Adrenal gland (tissue), 9 donors: ENCODE measurements at regions not wholly inside any gene's neighbourhood (a gene's known extent, or its start where the extent isn't known, plus 50 kb on each side); places are given as distances from the start of the nearest gene placed in this dataset.

Experiments used
- DNase-seq, 7 donors: peaks; one replicate each; pipeline ENCODE4 v3.0.0-alpha.2; 2019 to 2020
- H3K27ac ChIP-seq, 5 donors: fragments of 200-600 bp; sonication (generic) in 4 of 5; 1 replicate in 3 of 5; 2 replicates in 2 of 5; pipeline versions ENCODE4 v1.5.1 to v1.8.0; 2016 to 2020; ENCODE audit warnings: mild to moderate bottlenecking in 1 of 5
- H3K27me3 ChIP-seq: fragments of 200-600 bp; 2 replicates; pipeline ENCODE4 v1.8.0; 2021
- H3K36me3 ChIP-seq, 2 donors: fragments of 200-600 bp; replicated peaks in 1 of 2; 1 replicate in 1 of 2; 2 replicates in 1 of 2; pipeline versions ENCODE4 v1.5.1 to v1.8.0; 2018 to 2022
- H3K4me1 ChIP-seq, 2 donors: fragments of 200-600 bp; replicated peaks in 1 of 2; 1 replicate in 1 of 2; 2 replicates in 1 of 2; pipeline versions ENCODE4 v1.5.1 to v1.8.0; 2018 to 2021
- H3K4me3 ChIP-seq, 4 donors: fragments of 200-600 bp; sonication (generic) in 3 of 4; one replicate each; pipeline ENCODE4 v1.5.1; 2016 to 2018
- H3K9me3 ChIP-seq, 3 donors: fragments of 200-600 bp; sonication (generic) in 1 of 3; replicated peaks in 1 of 3; 1 replicate in 2 of 3; 2 replicates in 1 of 3; pipeline versions ENCODE4 v1.5.1 to v1.8.0; 2016 to 2021
- CTCF ChIP-seq, 6 experiments: fragments of 450-650 bp in 4 of 6; fragments of 200-600 bp in 2 of 6; sonication (generic) in 1 of 6; IDR thresholded peaks; 1 replicate in 5 of 6; 2 replicates in 1 of 6; pipeline versions ENCODE4 v1.5.1 to v1.8.0; 2016 to 2021; ENCODE audit warnings: antibody characterized with exemption in 6 of 6, mild to moderate bottlenecking in 2 of 6, moderate library complexity in 1 of 6
- POLR2A ChIP-seq, 2 donors: fragments of 450-650 bp; IDR thresholded peaks; one replicate each; pipeline ENCODE4 v1.6.1; 2017; ENCODE audit warnings: antibody characterized with exemption in 2 of 2, mild to moderate bottlenecking in 2 of 2, moderate library complexity in 1 of 2
- WGBS, 4 donors: extraction: QIAGEN DNeasy Blood & Tissue Kit in 2 of 4; methylation state at CpG; one replicate each; pipeline versions ENCODE4 v1.1.5 to v1.1.7; 2013 to 2017; 5-methylcytosine and 5-hydroxymethylcytosine counted together
- intact Hi-C, 2 donors: fragments of 100-400 bp; cut with DNase I; formaldehyde crosslinking; loops; one replicate each; pipeline versions ENCODE4 v1.14.1 to v1.15.0; 2022 to 2023
- donor health status: healthy with polysubstance abuse.
- donor health status: Bipolar disorder and iron deficiency.
- donor health status: DM: yes; HTN: yes; CAD: no.
- donor health status: DM: no; HTN: no; CAD: no.
- donor health status: DM: no; HTN: no; CAD: no.

DNA sequence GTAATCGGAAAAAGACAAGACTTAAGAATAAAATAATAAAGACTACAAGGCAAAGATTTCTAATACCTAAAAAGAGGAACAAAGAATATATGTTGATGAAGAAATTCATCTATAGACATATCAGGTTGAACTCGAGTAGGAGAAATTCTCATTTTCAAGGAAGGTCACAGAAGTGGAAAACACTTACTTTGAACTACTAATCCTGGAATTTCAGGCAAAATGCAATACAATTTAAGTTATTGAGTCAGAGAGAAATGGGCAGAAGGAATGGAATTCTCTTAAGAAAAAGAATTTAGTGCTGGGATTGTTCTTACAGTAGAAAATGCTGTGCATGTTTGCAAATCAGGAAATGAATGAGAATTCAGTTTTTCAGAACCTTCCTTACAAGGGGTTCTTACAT lies 135.9 kb upstream of the TGFBR2 start:
- WGBS, 4 donors: 78 to 82% (median 80%) methylated on average over 2 of the region's 2 CpGs

DNA sequence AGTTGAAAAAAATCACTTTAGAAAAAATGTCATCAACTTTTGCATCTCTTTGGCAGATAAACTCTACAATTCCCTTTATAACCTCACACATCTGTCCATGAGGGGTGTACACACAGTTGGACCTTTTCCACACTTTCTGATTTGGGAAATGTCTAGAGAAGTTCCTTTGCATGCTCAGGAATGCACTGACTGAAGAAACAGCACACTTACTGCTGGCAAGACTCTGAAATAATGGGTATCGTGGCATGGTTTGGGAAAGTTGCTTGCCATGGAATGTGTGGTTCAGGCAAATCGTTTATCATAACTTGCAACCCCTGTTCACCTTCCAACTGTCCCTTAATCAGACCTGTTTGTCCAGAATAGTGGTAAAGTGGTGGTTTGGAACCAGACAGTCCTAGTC lies 135.3 kb upstream of the TGFBR2 start:
- Histone ChIP-seq H3K9me3 (no peaks in the 10 kb centered on the region), H3K27ac (peak overlapping the region in 1 of 5 donors; percentile 29), H3K4me1 (peaks cover 0 to 19% of the 10 kb centered on the region in 2 donors), H3K4me3 (no peak overlapping the region), H3K27me3 (no peaks in the 10 kb centered on the region), H3K36me3 (no peaks in the 10 kb centered on the region)
- DNase-seq: no peak
- 57 to 74% (median 62%) methylated on average over 2 of the region's 2 CpGs for WGBS, 4 donors
- intact Hi-C loops: no loop called here
- TF ChIP-seq POLR2A (IDR thresholded peaks at IDR 0.05): no peak
- no peak for TF ChIP-seq CTCF (IDR thresholded peaks at IDR 0.05)

More for the DNA sequence above, 135.9 kb upstream of the TGFBR2 start:
- no peak overlapping the region for H3K27ac ChIP-seq
- no peaks in the 10 kb centered on the region for H3K9me3 ChIP-seq
- DNase-seq: no peak
- no peaks in the 10 kb centered on the region for H3K27me3 ChIP-seq
- H3K36me3 ChIP-seq: no peaks in the 10 kb centered on the region
- no peak overlapping the region for H3K4me3 ChIP-seq
- peaks cover 0 to 19% of the 10 kb centered on the region in 2 donors for H3K4me1 ChIP-seq
- TF ChIP-seq CTCF (IDR thresholded peaks at IDR 0.05) (no peak), POLR2A (IDR thresholded peaks at IDR 0.05) (no peak)
- intact Hi-C loops: no loop called here

DNA sequence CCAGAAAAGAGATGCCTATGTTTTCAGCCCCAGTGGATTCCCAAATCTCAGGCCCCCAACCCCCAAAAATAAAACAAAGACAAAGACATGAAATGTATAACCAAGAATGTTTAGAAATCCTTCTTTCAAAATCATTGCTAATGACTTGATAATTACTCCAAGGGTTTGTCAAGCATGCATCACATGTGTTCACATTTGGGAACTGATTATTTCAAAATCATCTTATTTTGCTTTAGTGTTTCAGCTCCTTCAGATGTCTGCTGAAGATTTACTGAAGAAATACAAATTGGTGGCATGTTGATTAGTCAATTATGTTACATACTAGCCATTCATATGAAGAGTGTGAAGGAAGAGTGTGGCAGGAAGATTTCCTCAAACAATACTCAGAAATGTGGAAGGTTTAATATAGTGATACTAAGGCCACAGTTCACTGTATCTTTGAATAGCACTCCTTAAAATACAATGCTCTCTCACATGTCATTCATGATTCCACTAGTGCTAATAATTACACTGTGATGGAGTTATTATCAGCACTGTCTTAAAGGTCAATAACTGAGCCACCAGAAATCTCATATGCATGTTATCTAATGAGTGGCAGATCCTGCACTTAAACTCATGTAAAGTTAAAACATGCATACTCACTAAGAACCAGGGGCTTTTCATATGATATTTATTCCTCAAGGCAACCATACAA lies 134.5 kb upstream of the TGFBR2 start:
- peak overlapping the region in 1 of 5 donors; percentile 27 for H3K27ac ChIP-seq
- peaks cover 0 to 19% of the 10 kb centered on the region in 2 donors for H3K4me1 ChIP-seq
- TF ChIP-seq POLR2A (IDR thresholded peaks at IDR 0.05) (no peak), CTCF (IDR thresholded peaks at IDR 0.05) (no peak)
- H3K9me3 ChIP-seq: no peaks in the 10 kb centered on the region
- H3K4me3 ChIP-seq: no peak overlapping the region
- intact Hi-C loops: no loop called here
- no peak for DNase-seq
- H3K27me3 ChIP-seq: no peaks in the 10 kb centered on the region
- no peaks in the 10 kb centered on the region for H3K36me3 ChIP-seq

DNA sequence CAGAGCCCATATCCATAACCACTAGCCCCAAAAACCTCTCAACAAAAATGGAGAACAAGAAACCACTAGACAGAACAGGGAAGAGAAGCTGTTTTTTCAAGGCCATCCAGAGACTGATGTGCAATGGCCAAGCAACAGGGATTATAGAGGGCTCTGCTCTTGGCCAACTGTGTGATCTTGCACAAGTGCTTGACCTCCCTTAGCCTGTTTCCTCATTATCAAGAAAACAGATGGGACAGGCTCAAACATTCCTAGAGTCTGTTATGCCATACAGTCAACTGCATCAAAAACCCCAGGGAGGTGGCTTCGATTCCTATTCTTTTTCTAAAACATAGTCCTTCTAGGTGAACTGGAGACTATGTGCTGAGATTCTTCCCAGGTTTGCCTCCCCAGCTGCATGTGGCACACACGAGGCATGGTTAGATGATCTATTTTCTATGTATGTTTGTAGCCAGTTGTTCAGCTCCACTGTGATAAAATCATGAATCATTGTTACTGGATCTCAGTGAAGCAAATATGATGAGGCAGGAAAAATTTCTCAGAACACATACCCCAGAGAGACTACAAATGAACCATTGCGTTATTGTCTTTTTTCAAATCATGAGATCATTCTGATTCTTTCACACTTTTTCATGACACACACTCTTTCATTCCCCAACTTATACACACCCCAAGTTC lies 132.9 kb upstream of the TGFBR2 start:
- Histone ChIP-seq H3K4me3 (no peak overlapping the region), H3K36me3 (no peaks in the 10 kb centered on the region), H3K27me3 (no peaks in the 10 kb centered on the region), H3K9me3 (no peaks in the 10 kb centered on the region), H3K27ac (peak overlapping the region in 2 of 5 donors; percentile 19 to 83), H3K4me1 (peaks cover 0 to 24% of the 10 kb centered on the region in 2 donors)
- DNase-seq: peak in 6 of 7 donors; percentile 28 to 81 (median 66)
- TF ChIP-seq POLR2A (IDR thresholded peaks at IDR 0.05) (no peak), CTCF (IDR thresholded peaks at IDR 0.05) (no peak)
- WGBS, 4 donors: 70 to 83% (median 78%) methylated on average over 3 of the region's 3 CpGs
- intact Hi-C loops: no loop called here
